ENCODE measurements at regions not wholly inside any gene's neighbourhood (a gene's known extent, or its start where the extent isn't known, plus 50 kb on each side); places are given as distances from the start of the nearest gene placed in this dataset.

DNA sequence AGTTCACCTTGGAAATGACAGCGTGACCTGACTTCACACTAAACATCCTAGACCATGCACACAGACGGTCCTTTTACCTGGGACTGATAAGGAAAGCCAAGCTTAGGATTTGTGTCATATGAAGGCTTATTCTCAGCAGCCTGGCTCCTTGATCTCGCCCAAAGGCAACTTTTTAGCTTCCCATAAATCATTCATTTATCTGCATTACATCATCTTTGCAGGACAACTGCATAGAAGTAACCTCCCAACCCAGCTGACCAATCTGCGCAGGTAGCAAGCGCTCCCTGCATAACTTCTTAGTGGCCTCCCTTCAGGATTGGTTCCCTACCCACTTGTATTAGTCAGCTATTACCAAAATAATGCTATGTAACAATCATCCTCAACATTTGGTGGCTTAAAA lies 389.9 kb upstream of the PROK2 start (continued):
- TF ChIP-seq, protein P1, sequence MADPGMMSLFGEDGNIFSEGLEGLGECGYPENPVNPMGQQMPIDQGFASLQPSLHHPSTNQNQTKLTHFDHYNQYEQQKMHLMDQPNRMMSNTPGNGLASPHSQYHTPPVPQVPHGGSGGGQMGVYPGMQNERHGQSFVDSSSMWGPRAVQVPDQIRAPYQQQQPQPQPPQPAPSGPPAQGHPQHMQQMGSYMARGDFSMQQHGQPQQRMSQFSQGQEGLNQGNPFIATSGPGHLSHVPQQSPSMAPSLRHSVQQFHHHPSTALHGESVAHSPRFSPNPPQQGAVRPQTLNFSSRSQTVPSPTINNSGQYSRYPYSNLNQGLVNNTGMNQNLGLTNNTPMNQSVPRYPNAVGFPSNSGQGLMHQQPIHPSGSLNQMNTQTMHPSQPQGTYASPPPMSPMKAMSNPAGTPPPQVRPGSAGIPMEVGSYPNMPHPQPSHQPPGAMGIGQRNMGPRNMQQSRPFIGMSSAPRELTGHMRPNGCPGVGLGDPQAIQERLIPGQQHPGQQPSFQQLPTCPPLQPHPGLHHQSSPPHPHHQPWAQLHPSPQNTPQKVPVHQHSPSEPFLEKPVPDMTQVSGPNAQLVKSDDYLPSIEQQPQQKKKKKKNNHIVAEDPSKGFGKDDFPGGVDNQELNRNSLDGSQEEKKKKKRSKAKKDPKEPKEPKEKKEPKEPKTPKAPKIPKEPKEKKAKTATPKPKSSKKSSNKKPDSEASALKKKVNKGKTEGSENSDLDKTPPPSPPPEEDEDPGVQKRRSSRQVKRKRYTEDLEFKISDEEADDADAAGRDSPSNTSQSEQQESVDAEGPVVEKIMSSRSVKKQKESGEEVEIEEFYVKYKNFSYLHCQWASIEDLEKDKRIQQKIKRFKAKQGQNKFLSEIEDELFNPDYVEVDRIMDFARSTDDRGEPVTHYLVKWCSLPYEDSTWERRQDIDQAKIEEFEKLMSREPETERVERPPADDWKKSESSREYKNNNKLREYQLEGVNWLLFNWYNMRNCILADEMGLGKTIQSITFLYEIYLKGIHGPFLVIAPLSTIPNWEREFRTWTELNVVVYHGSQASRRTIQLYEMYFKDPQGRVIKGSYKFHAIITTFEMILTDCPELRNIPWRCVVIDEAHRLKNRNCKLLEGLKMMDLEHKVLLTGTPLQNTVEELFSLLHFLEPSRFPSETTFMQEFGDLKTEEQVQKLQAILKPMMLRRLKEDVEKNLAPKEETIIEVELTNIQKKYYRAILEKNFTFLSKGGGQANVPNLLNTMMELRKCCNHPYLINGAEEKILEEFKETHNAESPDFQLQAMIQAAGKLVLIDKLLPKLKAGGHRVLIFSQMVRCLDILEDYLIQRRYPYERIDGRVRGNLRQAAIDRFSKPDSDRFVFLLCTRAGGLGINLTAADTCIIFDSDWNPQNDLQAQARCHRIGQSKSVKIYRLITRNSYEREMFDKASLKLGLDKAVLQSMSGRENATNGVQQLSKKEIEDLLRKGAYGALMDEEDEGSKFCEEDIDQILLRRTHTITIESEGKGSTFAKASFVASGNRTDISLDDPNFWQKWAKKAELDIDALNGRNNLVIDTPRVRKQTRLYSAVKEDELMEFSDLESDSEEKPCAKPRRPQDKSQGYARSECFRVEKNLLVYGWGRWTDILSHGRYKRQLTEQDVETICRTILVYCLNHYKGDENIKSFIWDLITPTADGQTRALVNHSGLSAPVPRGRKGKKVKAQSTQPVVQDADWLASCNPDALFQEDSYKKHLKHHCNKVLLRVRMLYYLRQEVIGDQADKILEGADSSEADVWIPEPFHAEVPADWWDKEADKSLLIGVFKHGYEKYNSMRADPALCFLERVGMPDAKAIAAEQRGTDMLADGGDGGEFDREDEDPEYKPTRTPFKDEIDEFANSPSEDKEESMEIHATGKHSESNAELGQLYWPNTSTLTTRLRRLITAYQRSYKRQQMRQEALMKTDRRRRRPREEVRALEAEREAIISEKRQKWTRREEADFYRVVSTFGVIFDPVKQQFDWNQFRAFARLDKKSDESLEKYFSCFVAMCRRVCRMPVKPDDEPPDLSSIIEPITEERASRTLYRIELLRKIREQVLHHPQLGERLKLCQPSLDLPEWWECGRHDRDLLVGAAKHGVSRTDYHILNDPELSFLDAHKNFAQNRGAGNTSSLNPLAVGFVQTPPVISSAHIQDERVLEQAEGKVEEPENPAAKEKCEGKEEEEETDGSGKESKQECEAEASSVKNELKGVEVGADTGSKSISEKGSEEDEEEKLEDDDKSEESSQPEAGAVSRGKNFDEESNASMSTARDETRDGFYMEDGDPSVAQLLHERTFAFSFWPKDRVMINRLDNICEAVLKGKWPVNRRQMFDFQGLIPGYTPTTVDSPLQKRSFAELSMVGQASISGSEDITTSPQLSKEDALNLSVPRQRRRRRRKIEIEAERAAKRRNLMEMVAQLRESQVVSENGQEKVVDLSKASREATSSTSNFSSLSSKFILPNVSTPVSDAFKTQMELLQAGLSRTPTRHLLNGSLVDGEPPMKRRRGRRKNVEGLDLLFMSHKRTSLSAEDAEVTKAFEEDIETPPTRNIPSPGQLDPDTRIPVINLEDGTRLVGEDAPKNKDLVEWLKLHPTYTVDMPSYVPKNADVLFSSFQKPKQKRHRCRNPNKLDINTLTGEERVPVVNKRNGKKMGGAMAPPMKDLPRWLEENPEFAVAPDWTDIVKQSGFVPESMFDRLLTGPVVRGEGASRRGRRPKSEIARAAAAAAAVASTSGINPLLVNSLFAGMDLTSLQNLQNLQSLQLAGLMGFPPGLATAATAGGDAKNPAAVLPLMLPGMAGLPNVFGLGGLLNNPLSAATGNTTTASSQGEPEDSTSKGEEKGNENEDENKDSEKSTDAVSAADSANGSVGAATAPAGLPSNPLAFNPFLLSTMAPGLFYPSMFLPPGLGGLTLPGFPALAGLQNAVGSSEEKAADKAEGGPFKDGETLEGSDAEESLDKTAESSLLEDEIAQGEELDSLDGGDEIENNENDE (IDR thresholded peaks at IDR 0.05; ENCODE audit: insufficient replicate concordance, low read length), result no peak
- no peak for TF ChIP-seq SIX5 (IDR thresholded peaks at IDR 0.05; ENCODE audit: low read depth, low read length)

All from H1 (cell line).